Mammary epithelial cell (primary cell): ENCODE measurements at regions not wholly inside any gene's neighbourhood (a gene's known extent, or its start where the extent isn't known, plus 50 kb on each side); places are given as distances from the start of the nearest gene placed in this dataset.

Experiments
- EZH2 ChIP-seq: IDR thresholded peaks from 2 replicates; pipeline ENCODE4 v1.6.1; 2012; ENCODE audit warnings: low read length, inconsistent platforms, borderline replicate concordance
- TF ChIP-seq, protein P1 (sequence below), 2 donors: IDR thresholded peaks in 1 of 2; conservative IDR thresholded peaks in 1 of 2; 2 replicates each; pipeline ENCODE4 v1.5.1; 2011 to 2012; ENCODE audit warnings: inconsistent platforms in 2 of 2, low read length in 2 of 2, mild to moderate bottlenecking in 2 of 2, control low read depth in 1 of 2, low read depth in 1 of 2; ENCODE audit not compliant: insufficient read depth in 1 of 2; ENCODE audit errors: extremely low read depth in 1 of 2

DNA sequence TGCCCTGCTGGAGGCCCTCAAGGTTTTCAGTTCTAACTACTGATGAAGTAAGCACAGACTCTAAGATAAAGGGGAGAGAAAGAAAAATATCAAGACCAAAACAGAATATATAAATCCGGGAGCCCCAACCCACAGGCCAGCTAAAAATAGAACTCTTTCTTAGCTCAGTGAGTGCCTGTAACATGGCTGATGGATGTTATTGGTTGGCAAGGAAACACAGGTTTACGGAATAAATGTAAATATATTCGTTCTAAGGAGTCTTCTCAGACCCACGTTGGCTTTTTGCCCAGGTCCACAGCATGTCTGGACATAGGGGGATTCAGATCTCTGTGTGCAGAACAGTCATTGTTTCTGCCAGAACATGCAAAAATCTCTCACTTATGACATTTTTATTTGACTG, 139.0 kb upstream of the SERPINE2 start:
- TF ChIP-seq, protein P1, sequence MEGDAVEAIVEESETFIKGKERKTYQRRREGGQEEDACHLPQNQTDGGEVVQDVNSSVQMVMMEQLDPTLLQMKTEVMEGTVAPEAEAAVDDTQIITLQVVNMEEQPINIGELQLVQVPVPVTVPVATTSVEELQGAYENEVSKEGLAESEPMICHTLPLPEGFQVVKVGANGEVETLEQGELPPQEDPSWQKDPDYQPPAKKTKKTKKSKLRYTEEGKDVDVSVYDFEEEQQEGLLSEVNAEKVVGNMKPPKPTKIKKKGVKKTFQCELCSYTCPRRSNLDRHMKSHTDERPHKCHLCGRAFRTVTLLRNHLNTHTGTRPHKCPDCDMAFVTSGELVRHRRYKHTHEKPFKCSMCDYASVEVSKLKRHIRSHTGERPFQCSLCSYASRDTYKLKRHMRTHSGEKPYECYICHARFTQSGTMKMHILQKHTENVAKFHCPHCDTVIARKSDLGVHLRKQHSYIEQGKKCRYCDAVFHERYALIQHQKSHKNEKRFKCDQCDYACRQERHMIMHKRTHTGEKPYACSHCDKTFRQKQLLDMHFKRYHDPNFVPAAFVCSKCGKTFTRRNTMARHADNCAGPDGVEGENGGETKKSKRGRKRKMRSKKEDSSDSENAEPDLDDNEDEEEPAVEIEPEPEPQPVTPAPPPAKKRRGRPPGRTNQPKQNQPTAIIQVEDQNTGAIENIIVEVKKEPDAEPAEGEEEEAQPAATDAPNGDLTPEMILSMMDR (conservative IDR thresholded peaks at IDR 0.05 in 1 of 2, IDR thresholded peaks at IDR 0.05 in 1 of 2; ENCODE audit: extremely low read depth in 1 of 2, insufficient read depth in 1 of 2, low read depth in 1 of 2, low read length in 2 of 2), result no peak
- no peak for TF ChIP-seq EZH2
